ENCODE measurements at regions not wholly inside any gene's neighbourhood (a gene's known extent, or its start where the extent isn't known, plus 50 kb on each side); places are given as distances from the start of the nearest gene placed in this dataset.

- H4K20me1 ChIP-seq (ENCODE audit: insufficient read depth, low read length) = no peaks in the 10 kb centered on the region
- 0% methylated on average over 1 of the region's 1 CpG for WGBS (ENCODE audit: low lambda C conversion rate)
- CTCF ChIA-PET (ENCODE audit: low intra/inter-chr PET ratio, low total read pairs) = no interaction called here
- intact Hi-C loops (cut with micrococcal nuclease; ENCODE audit: unreplicated experiment) = no loop called here
- H3K27ac ChIP-seq (ENCODE audit: extremely low read length, insufficient read depth, low read length) = no peak overlapping the region
- H3K9ac ChIP-seq (ENCODE audit: insufficient read depth, low read depth, low read length) = no peak overlapping the region
- no peak for DNase-seq (ENCODE audit: low spot score)
- POLR2A ChIA-PET = no interaction called here
- ATAC-seq = no peak
- no peak overlapping the region for H3K4me3 ChIP-seq (replicated peaks in 1 of 3; ENCODE audit: insufficient read depth in 1 of 3, low read depth in 2 of 3, low read length in 3 of 3)
- H3K4me1 ChIP-seq (ENCODE audit: insufficient read depth, low read length) = no peaks in the 10 kb centered on the region
- TF ChIP-seq MAFF (IDR thresholded peaks at IDR 0.05; ENCODE audit: low read depth, low read length) (peak; percentile 96), NFE2L2 (IDR thresholded peaks at IDR 0.05; ENCODE audit: low read length) (peak; percentile 74), MAFK (conservative IDR thresholded peaks at IDR 0.05 in 1 of 2, IDR thresholded peaks at IDR 0.05 in 1 of 2; ENCODE audit: low read length in 2 of 2) (peak; percentile 95 to 96), CREB1 (IDR thresholded peaks at IDR 0.05) (0 out of 2 replicates have a peak, but pooled peaks have one; percentile 28), CREB1 (CRISPR knock-in tag; IDR thresholded peaks at IDR 0.05) (no peak), ZFY (CRISPR knock-in tag; IDR thresholded peaks at IDR 0.05) (no peak), NR1H2 (CRISPR knock-in tag; IDR thresholded peaks at IDR 0.05; ENCODE audit: borderline replicate concordance, low read depth) (no peak), HES4 (CRISPR knock-in tag; IDR thresholded peaks at IDR 0.05; ENCODE audit: borderline replicate concordance) (no peak)
- no peaks in the 10 kb centered on the region for H3K79me2 ChIP-seq (ENCODE audit: insufficient read depth, low read length)
- in situ Hi-C loops (cut with HindIII; ENCODE audit: extremely low pct_ligation_motif_present, low pct_unique_long_range_greater_than_20kb) = no loop called here
- no peaks in the 10 kb centered on the region for H3K9me3 ChIP-seq (ENCODE audit: low read length)
- no peaks in the 10 kb centered on the region for H3K36me3 ChIP-seq (replicated peaks in 1 of 2; ENCODE audit: control insufficient read depth in 1 of 2, insufficient read depth in 2 of 2, low read length in 2 of 2)
- no TSS peak for BruUV-seq (replicated peaks)
- H2AFZ ChIP-seq (ENCODE audit: low read length) = no peak overlapping the region
- no peak overlapping the region for H3K4me2 ChIP-seq (ENCODE audit: low read depth, low read length)
- H3K27me3 ChIP-seq (ENCODE audit: control insufficient read depth in 1 of 2, insufficient read depth in 2 of 2, low read length in 2 of 2) = no peaks in the 10 kb centered on the region
- no peak for FAIRE-seq
These were observed 228.6 kb upstream of the LYPLAL1 start for GRCh38 chr1:218945050-218945449.

- CTCF ChIA-PET (ENCODE audit: low intra/inter-chr PET ratio, low total read pairs) = no interaction called here
- H3K36me3 ChIP-seq (replicated peaks in 1 of 2; ENCODE audit: control insufficient read depth in 1 of 2, insufficient read depth in 2 of 2, low read length in 2 of 2) = no peaks in the 10 kb centered on the region
- WGBS (ENCODE audit: low lambda C conversion rate) = 0% methylated on average over 2 of the region's 2 CpGs
- intact Hi-C loops (cut with micrococcal nuclease; ENCODE audit: unreplicated experiment) (no loop called here), in situ Hi-C loops (cut with HindIII; ENCODE audit: extremely low pct_ligation_motif_present, low pct_unique_long_range_greater_than_20kb) (no loop called here)
- no peak overlapping the region for H3K4me2 ChIP-seq (ENCODE audit: low read depth, low read length)
- no peak overlapping the region for H2AFZ ChIP-seq (ENCODE audit: low read length)
- no peaks in the 10 kb centered on the region for H3K4me1 ChIP-seq (ENCODE audit: insufficient read depth, low read length)
- H3K9me3 ChIP-seq (ENCODE audit: low read length) = no peaks in the 10 kb centered on the region
- no TSS peak for BruUV-seq (replicated peaks)
- TF ChIP-seq ZNF251 (CRISPR knock-in tag; IDR thresholded peaks at IDR 0.05) (no peak), KDM5B (CRISPR knock-in tag; IDR thresholded peaks at IDR 0.05; ENCODE audit: borderline replicate concordance) (no peak), MZF1 (CRISPR knock-in tag; IDR thresholded peaks at IDR 0.05; ENCODE audit: borderline replicate concordance) (no peak), RARA (CRISPR knock-in tag; IDR thresholded peaks at IDR 0.05) (peak; percentile 41), NCOA5 (CRISPR knock-in tag; IDR thresholded peaks at IDR 0.05) (no peak), SOX13 (IDR thresholded peaks at IDR 0.05) (no peak), SOX13 (CRISPR knock-in tag; conservative IDR thresholded peaks at IDR 0.05 in 1 of 2, IDR thresholded peaks at IDR 0.05 in 1 of 2) (no peak), ZNF33A (CRISPR knock-in tag; IDR thresholded peaks at IDR 0.05; ENCODE audit: borderline replicate concordance) (no peak)
- H3K27ac ChIP-seq (ENCODE audit: extremely low read length, insufficient read depth, low read length) = no peak overlapping the region
- H3K27me3 ChIP-seq (ENCODE audit: control insufficient read depth in 1 of 2, insufficient read depth in 2 of 2, low read length in 2 of 2) = no peaks in the 10 kb centered on the region
- DNase-seq (ENCODE audit: low spot score) = peak; percentile 2
- H3K9ac ChIP-seq (ENCODE audit: insufficient read depth, low read depth, low read length) = no peak overlapping the region
- no peak for FAIRE-seq
- no peak for ATAC-seq
- H3K4me3 ChIP-seq (replicated peaks in 1 of 3; ENCODE audit: insufficient read depth in 1 of 3, low read depth in 2 of 3, low read length in 3 of 3) = no peak overlapping the region
- H3K79me2 ChIP-seq (ENCODE audit: insufficient read depth, low read length) = no peaks in the 10 kb centered on the region
- no peaks in the 10 kb centered on the region for H4K20me1 ChIP-seq (ENCODE audit: insufficient read depth, low read length)
- POLR2A ChIA-PET = no interaction called here
These were observed 227.5 kb upstream of the LYPLAL1 start for GRCh38 chr1:218946147-218946546.

All from HepG2 (cell line).